HG03571 (cell line): ENCODE measurements at regions not wholly inside any gene's neighbourhood (a gene's known extent, or its start where the extent isn't known, plus 50 kb on each side); places are given as distances from the start of the nearest gene placed in this dataset.
"Not testable (repeated sequence)": the region's sequence is repeated elsewhere in the genome, so short reads cannot be mapped to it uniquely, and the experiment has no call there.

Experiments
- ATAC-seq: cut with Tn5 transposase; IDR thresholded peaks from one replicate; pipeline ENCODE4 v1.9.1; 2021; ENCODE audit not compliant: unreplicated experiment

GRCh38 chr21:25489673-25490072 is 117.6 kb downstream of the MRPL39 start:
- no peak for ATAC-seq

- ATAC-seq = peak; percentile 66
Observed at GRCh38 chr21:25487046-25487594, 120.2 kb downstream of the MRPL39 start.

GRCh38 chr21:25485914-25486313 is 121.4 kb downstream of the MRPL39 start:
- no peak for ATAC-seq

DNA sequence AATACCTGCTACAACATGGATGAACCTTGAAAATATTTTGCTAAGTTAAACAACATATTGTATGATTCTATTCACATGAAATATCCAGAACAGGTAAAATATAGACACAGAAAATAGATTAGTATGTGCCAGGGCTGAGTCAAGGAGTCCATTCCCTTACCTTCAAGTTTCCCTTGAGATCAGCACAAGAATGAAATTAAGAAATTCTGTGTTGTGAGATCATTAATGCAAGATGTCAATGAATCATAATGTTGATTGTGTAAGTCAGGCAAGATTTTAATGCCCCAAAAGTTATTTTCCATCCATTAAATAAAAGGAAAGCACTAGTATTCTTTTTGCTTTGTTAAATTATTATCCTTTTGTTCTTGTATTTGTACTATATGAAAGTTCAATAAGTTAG is 139.4 kb downstream of the MRPL39 start:
- ATAC-seq = no peak

DNA sequence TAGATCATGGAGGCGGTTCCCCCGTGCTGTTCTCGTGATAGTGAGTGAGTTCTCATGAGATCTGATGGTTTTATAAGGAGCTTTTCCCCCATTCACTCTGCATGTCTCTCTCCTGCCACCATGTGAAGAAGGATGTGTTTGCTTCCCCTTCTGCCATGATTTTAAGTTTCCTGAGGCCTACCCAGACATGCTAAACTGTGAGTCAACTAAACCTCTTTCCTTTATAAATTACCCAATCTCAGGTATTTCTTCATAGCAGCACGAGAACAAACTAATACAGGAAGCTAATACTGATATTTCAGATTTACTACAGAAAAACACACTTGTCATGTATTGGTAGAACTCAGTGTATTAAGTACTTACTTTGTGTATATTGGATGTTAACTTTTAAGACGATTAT is 140.2 kb downstream of the MRPL39 start:
- ATAC-seq = not testable (repeated sequence)

DNA sequence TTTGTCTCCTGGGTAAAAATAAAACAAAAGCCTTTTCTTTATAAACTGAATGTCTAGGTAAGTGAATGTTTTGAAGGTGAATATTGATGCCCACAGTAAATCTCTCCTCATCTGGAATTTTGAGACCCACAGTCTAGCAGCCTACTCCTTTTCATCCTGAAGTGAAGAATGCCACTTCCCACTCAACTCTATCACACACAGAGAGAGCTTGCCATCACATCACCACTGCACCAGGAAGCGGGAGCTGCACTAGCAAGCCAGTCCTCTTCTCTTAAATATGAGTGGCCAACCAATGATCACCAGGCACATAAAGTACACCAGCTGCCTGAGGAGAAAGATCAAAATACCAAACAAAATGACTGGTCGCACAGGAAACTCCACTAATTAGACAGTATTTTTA is 140.8 kb downstream of the MRPL39 start:
- ATAC-seq = no peak

DNA sequence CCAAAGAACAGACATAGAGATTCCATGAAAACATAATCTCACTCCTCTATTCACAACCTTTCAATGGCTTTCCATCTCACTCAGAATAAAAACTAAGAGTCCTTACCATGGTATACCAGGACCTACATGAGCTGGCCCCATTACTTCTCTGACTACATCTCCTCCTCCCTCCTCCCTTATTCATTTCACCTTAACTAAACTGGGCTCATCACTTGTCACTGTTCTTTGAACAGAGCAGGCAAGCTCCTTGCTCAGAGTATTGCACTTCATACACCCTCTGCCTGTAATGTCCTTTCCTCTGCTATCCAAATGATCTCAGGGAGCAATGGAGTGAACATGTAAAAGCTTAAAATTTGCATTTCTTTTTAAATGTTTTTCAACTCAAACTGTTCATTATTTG is 142.0 kb downstream of the MRPL39 start:
- ATAC-seq = no peak

GRCh38 chr21:25464275-25464674 is 143.0 kb downstream of the MRPL39 start:
- peak; percentile 50 for ATAC-seq

DNA sequence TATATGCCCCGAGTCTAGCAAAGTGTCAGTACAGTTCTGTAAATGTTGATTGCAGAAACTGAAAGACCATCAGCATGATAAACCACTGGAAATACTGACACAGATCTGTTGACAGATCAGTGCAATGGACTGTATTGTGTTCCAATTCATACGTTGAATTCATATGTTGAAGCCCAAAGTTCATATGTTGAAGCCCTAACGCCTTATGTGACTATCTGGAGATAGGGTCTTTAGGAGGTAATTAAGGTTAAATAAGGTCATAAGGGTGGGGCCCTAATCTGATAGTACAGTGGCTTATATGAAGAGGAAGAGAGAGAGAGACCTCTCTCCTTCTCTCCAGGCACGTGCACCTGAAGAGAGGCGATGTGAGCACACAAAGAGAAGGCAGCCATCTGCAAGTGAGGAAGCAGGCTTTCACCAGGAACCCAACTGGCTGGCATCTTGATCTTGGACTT is 144.7 kb downstream of the MRPL39 start:
- peak; percentile 47 for ATAC-seq

- no peak for ATAC-seq
Observed at GRCh38 chr21:25461725-25462124, 145.6 kb downstream of the MRPL39 start.

DNA sequence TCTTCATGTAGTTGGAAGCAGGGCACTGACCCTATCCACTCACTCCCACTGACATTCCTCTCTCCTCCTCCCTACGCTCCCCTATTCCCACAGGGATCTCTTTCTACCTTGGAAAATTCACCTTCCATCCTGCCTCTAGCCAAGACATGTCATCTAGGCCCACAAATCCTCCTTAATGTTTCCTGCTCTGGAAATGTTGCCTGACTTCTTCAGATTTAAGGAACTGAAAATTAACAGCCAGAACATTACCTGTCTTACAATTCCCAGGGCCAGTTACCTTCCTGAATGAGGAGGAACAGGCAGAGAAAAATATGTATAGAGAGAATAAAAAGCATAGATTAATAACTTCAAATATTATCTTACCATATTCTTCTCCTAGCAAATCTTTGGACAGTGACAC is 147.3 kb downstream of the MRPL39 start:
- no peak for ATAC-seq

DNA sequence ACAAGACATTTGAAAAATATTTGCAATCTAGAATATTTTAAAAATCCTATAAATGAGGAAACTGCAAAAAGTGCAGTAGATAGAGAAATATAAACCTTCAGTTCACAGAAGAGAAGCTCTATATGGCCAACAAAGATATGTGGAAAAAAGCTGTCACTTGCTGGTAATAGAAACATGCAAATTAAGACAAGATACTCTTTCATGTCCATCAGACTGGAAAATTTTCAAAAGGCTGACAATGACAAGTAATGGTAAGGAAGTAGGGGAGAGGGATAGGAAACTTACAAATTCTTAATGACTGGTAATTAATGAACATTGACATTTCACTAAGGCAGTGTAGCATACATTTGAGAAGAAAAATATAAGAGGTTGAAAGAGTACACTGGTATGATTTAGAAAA is 147.9 kb downstream of the MRPL39 start:
- no peak for ATAC-seq

DNA sequence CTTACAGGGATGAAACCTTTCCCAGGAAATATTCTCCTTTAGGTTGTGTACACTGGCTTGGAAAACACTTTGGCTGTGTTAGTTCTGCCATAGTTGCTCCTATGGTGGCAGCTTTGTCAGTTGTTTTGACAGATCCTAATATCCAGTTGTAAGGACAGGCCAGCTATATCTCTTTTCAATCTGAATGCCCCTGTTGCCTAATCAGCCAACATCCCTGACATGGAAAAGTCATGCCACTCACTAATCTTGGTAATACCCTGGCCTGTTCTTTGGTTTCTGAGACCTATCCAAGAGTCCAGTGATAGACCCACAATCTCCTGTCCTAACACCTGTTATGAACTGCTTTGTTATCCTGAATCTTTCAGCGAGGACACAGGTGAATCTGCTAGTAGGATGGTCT is 148.8 kb downstream of the MRPL39 start:
- ATAC-seq = no peak

GRCh38 chr21:25457946-25458345 is 149.3 kb downstream of the MRPL39 start:
- no peak for ATAC-seq

DNA sequence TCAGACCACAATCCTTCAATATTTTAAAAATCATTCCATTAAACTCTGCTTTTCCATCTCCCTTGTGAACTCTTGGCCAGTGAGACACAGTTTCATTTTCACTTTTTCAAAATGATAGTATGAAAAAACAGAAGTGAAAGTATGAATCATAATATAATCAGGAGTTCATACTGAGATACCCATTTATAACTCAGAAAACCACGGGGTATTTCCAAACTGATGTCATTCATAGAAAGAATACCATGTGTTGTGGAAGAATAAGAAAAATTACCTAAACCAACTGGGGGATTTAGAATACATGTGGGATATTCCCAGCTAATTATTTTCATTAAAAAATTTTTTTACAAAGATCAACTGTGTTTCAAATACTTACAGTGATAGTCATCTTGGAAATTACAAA is 149.9 kb downstream of the MRPL39 start:
- ATAC-seq = peak; percentile 54

- peak; percentile 48 for ATAC-seq
Observed at GRCh38 chr21:25456672-25457071, 150.6 kb downstream of the MRPL39 start.

DNA sequence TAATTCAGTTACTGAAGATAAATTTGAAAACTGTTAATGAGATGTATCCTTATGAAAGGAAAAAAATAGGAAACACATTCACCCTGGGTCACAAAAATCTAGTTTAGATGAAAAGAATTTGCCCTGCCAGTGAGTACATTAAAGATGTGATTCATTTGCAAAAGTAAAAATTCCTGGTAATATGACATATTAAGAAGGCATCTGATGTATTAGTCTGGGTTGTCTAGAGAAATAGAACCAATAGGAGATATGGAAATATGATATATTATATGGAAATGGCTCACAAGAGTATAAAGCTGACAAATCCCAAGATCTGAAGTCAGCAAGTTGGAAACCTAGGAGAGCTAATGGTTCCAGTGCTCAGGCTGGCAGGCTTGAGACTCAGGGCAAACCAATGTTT is 153.8 kb downstream of the MRPL39 start:
- no peak for ATAC-seq

DNA sequence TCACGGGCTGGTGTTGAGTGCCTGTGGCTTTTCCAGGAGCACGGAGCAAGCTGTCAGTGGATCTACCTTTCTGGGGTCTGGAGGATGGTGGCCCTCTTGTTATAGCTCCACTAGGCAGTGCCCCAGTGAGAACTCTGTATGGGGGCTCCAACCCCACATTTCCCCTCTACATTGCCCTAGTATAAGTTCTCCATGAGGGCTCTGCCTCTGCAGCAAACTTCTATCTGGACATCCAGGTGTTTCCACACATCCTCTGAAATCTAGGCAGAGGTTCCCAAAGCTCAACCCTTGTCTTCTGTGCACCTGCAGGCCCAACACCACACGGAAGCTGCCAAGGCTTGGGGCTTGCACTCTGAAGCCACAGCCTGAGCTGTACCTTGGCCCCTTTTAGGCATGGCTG is 157.3 kb downstream of the MRPL39 start:
- ATAC-seq = no peak

DNA sequence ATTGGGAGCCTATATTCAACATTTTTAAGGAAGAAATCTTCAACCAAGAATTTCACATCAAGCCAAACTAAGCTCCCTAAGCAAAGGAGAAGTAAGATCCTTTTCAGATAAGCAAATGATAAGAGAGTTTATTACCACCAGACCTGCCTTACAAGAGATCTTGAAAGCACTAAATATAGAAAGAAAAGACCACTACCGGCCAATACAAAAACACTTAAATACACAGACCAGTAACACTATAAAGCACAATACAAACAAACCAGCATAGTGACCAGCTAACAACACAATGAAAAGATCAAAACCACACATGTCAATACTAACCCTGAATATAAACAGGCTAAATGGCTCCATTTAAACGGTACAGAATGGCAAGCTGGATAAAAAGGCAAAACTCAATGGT is 165.4 kb downstream of the MRPL39 start:
- ATAC-seq = no peak

DNA sequence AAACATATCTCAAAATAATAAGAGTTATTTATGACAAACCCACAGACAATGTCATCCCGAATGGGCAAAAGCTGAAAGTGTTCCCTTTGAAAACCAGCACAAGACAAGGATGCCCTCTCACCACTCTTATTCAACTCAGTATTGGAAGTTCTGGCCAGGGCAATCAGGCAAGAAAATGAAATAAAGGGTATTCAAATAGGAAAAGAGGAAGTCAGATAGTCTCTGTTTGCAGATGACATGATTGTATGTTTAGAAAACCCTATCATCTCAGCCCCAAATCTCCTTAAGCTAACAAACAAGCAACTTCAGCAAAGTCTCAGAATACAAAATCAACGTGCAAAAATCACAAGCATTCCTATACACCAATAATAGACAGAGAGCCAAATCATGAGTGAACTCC is 169.8 kb downstream of the MRPL39 start:
- not testable (repeated sequence) for ATAC-seq

- no peak for ATAC-seq
Observed at GRCh38 chr21:25428537-25428936, 178.7 kb downstream of the MRPL39 start.

DNA sequence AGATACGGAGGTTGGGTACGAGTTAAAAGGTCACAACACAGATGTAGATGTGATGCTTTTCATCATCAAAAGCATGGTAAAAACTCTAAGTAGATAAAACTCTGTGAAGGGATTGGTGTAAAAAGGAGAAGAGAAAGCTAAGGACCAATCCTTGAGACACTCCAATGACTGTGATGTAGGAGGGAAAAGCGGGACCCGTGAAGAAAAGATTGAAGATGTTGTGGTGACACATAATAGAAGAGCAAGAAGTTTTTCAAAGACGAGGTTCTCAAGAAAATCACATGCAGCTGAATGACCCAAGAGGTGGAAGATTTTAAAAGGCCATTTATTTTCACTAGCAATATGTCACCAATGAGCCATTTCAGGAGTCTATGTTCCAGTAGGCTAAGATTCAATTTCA is 179.5 kb downstream of the MRPL39 start:
- no peak for ATAC-seq

GRCh38 chr21:25426580-25426979 is 180.7 kb downstream of the MRPL39 start:
- ATAC-seq = no peak

DNA sequence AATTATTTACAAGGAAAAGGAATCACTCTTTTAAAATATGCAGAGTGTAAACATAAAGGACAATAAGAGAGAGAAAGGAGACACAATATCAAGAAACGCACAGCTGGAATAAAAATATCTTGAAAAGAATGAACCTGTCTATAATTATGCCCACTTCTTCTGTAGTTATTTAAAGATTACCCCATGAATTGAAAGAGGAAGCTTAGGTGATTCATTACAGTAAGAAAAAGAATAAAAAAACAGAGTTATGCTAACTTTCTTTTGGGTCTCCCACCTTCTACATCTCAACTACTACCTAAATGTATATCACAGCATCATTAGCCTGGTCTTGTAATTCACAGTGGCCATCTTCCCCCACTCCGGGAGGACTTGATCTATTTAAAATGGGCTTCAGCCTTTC is 182.1 kb downstream of the MRPL39 start:
- no peak for ATAC-seq
